Nephron (organoid): ENCODE measurements at regions not wholly inside any gene's neighbourhood (a gene's known extent, or its start where the extent isn't known, plus 50 kb on each side); places are given as distances from the start of the nearest gene placed in this dataset.

Experiments
- H3K27ac Mint-ChIP-seq, 3 experiments: 2 replicates each; pipeline ENCODE4 v1.8.0; 2020; ENCODE audit warnings: mixed read lengths in 3 of 3, mild to moderate bottlenecking in 2 of 3, moderate library complexity in 1 of 3
- H3K27me3 Mint-ChIP-seq: 2 replicates; pipeline ENCODE4 v1.8.0; 2021; ENCODE audit warnings: low read depth, mild to moderate bottlenecking, moderate library complexity, mixed read lengths
- H3K36me3 Mint-ChIP-seq: 2 replicates; pipeline ENCODE4 v1.8.0; 2020; ENCODE audit warnings: low read depth, mixed read lengths
- H3K4me1 Mint-ChIP-seq: 2 replicates; pipeline ENCODE4 v1.8.0; 2020; ENCODE audit warnings: mixed read lengths
- H3K4me3 Mint-ChIP-seq, 3 experiments: 2 replicates each; pipeline ENCODE4 v1.8.0; 2020; ENCODE audit warnings: mild to moderate bottlenecking in 3 of 3, mixed read lengths in 3 of 3, moderate library complexity in 2 of 3
- H3K9me3 Mint-ChIP-seq: 2 replicates; pipeline ENCODE4 v1.8.0; 2020; ENCODE audit warnings: mixed read lengths
- TF ChIP-seq, protein P1 (sequence below), 3 experiments: fragments of 200-600 bp; sonication (generic); IDR thresholded peaks; one replicate each; pipeline ENCODE4 v1.5.0; 2021; ENCODE audit warnings: antibody characterized with exemption in 3 of 3; ENCODE audit not compliant: unreplicated experiment in 3 of 3

DNA sequence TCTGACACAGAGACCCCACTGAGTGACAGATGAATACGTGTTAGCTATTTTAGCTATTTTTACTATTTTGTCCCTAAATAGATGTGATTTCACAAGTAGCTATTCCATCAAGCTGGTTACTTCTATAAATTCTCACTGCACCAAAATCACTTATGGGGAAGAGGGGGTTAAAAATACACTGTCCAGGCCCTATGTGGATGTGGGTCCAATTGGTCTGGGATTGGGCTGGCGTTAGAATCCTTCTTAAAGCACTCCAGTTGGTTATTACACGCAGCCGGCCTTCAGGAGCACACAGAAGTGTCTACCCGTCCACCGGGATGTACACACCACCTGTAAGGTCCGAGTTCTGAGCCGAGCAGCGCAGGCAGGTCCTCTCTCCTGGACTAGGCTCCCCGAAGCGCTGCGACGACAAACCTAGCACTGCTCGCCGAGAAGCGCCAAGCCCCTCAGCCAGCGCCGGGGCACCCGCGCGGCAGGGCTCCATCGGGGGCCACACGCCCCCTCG lies 222.3 kb upstream of the MKLN1 start:
- peaks cover 24% of the 10 kb centered on the region for H3K4me1 Mint-ChIP-seq

DNA sequence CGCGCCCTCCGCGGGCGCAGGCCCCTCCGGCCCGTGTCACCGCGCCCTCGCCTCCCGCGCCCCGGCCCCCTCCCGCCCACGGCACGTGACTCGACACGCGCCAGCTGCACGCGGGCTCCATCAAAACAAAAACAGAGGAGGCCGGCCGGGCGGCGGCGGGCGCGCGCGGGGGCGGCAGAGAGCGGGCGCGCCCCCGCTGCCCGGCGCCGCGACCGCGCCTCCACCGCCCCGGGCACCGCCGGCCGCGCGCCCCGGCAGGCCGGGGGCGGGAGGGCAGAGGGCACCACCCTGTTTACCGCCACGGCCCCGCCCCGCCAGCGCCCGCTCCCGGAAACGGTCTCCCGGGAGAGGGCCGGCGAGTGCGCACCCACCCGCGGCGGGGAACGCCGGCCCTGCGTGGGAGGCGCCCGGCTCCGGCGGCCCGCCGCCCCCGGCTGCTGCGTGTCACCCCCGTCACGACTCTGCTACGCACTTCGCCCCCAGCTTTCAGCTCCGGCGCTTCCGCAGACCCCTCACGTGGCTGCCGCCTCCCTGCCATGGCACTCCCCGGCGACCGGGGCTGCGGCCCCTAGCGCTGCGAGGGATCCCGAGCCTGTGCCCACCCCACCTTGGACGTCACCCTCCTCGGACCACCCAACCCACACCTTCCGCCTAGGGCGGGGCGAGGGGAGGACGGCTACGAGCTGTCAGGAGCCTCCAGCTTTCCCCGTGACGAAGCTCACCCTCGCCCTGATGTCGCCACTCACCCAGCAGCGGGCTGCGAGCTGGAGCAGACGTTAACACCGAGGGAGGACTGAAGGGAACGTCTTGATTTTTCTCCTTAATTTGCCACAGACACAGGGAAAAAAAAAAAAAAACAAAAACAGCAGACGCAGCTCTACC lies 221.6 kb upstream of the MKLN1 start:
- TF ChIP-seq, protein P1, sequence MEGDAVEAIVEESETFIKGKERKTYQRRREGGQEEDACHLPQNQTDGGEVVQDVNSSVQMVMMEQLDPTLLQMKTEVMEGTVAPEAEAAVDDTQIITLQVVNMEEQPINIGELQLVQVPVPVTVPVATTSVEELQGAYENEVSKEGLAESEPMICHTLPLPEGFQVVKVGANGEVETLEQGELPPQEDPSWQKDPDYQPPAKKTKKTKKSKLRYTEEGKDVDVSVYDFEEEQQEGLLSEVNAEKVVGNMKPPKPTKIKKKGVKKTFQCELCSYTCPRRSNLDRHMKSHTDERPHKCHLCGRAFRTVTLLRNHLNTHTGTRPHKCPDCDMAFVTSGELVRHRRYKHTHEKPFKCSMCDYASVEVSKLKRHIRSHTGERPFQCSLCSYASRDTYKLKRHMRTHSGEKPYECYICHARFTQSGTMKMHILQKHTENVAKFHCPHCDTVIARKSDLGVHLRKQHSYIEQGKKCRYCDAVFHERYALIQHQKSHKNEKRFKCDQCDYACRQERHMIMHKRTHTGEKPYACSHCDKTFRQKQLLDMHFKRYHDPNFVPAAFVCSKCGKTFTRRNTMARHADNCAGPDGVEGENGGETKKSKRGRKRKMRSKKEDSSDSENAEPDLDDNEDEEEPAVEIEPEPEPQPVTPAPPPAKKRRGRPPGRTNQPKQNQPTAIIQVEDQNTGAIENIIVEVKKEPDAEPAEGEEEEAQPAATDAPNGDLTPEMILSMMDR (IDR thresholded peaks at IDR 0.05; ENCODE audit: unreplicated experiment in 3 of 3), result no peak
- Mint-ChIP-seq H3K36me3 (no peaks in the 10 kb centered on the region), H3K4me3 (peak overlapping the region; percentile 78 to 94 (median 88))

More for the DNA sequence above, 222.3 kb upstream of the MKLN1 start:
- TF ChIP-seq, protein P1 (IDR thresholded peaks at IDR 0.05; ENCODE audit: unreplicated experiment in 3 of 3), result no peak
- Mint-ChIP-seq H3K27me3 (peaks cover 76% of the 10 kb centered on the region), H3K27ac (no peak overlapping the region), H3K9me3 (no peaks in the 10 kb centered on the region), H3K4me3 (peak overlapping the region; percentile 78 to 88 (median 87)), H3K36me3 (no peaks in the 10 kb centered on the region)

DNA sequence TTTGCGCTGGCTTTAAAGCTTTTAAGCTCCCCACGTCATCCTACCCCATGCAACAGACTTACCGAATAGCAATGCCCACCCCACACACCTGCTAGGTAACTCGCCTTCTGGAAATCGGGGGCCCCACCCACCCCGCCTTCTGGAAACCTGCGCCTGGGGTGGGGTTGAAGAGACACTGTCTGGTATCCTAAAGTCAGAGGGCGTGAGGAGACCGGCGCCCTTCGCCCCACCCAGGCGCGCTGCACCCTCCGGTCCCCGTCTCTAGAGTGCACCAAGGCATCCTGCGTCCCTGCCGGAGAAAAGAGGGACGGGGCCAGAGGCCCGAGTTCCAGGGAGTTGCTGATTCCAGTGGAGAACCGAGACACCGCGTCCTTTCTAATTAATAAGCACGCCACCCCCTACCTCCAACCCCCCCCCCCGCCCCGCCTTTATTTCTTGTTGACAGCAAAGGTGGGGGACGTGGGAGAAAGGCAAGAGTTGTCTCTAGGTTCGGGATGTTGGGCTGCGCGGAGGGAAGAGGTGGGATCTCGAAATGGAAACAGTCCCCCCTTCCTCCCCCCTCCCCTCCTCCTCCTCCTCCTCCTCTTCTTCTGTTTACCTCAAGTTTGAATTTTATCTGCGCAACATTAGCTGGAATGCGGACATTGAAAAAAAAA lies 220.9 kb upstream of the MKLN1 start:
- Mint-ChIP-seq H3K9me3 (no peaks in the 10 kb centered on the region), H3K36me3 (no peaks in the 10 kb centered on the region), H3K27me3 (peaks cover 88% of the 10 kb centered on the region), H3K4me1 (peaks cover 34% of the 10 kb centered on the region), H3K4me3 (peak overlapping the region; percentile 78 to 94 (median 88)), H3K27ac (peak overlapping the region in 2 of 3 experiments; percentile 34 to 73)
- TF ChIP-seq, protein P1 (IDR thresholded peaks at IDR 0.05; ENCODE audit: unreplicated experiment in 3 of 3), result no peak

More for the DNA sequence above, 221.6 kb upstream of the MKLN1 start:
- peaks cover 83% of the 10 kb centered on the region for H3K27me3 Mint-ChIP-seq
- H3K9me3 Mint-ChIP-seq, result no peaks in the 10 kb centered on the region
- H3K27ac Mint-ChIP-seq, result peak overlapping the region in 2 of 3 experiments; percentile 34 to 43
- peaks cover 31% of the 10 kb centered on the region for H3K4me1 Mint-ChIP-seq

DNA sequence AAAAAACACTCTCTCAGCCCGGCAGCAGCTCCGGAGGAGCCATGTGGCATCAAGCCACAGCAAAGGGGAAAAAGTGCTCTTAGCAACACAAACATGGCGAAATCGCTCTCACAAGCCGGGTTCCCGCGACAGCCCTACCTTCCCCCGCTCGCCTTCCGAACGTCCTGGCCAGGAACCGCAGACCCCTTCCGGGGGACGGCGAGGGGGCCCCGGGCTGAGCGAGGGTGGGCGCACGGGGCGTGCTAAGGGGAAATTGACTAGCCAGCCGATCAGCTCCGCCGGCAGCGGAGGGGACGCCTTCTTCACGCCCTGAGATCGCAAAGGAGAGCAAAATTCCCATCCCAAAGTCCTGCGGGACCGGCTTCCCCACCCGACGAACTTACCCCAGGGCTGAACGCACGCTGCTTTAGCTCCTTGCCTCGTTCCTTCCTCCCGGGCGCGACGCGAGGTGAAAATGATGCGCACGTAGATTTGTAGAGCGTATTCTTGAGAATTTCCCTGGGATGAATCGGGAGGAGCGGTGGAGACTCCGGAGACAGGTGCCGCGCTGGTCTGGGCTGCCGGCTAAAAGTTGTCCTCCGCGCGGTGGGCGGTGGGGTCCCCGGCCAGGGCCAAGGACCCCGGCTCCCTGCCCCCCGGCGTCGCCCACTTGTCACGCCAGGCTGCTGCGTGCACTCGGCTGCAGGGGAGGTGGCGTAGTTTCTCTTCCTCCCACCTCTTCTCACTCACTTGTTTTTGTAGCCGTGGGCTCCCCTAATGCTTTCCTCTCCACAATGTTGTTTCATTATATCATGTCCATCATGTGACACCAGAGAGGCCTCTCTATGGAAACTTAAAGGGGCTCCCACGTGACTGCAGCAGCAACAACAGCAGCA lies 220.1 kb upstream of the MKLN1 start:
- peak overlapping the region; percentile 78 to 94 (median 88) for H3K4me3 Mint-ChIP-seq
- no peaks in the 10 kb centered on the region for H3K9me3 Mint-ChIP-seq
- peak overlapping the region in 2 of 3 experiments; percentile 64 to 73 for H3K27ac Mint-ChIP-seq
- peaks cover 90% of the 10 kb centered on the region for H3K27me3 Mint-ChIP-seq
- peaks cover 34% of the 10 kb centered on the region for H3K4me1 Mint-ChIP-seq
- no peaks in the 10 kb centered on the region for H3K36me3 Mint-ChIP-seq
- TF ChIP-seq, protein P1 (IDR thresholded peaks at IDR 0.05; ENCODE audit: unreplicated experiment in 3 of 3), result no peak

DNA sequence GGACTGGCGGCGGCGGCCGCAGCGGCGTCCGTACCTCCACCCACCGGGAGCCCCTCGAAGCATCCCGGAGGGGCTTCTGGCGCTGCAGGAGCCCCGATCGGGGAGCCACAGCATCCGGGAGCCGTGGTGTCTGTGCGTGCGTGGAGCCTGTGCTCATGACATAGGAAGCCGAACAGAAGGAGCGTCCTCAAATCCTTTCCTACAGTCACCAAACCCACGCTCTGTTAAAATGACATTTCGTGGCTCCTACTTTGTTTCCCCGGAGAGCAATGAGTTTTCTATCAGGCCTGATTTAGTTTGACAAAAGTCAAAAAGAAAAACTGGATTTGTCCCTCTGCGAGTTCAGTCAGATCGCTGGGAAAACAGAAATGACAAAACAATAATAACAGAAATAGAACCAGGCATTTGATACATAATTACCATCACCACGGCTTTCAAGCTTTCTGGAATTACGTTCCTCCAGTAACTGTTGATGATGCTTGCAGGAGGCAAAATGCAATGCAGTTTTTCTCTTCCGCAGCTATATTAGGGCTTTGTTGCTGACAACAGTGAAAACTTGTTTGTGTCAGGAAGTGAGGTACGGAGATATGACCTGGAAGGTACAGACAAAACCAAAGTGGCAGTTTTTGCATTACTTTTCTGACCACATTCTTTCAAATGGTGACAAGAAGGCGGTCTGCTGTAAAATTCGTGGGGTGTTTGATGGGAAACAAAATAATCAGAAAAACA lies 219.3 kb upstream of the MKLN1 start:
- H3K27me3 Mint-ChIP-seq, result peaks cover 91% of the 10 kb centered on the region
- H3K9me3 Mint-ChIP-seq, result no peaks in the 10 kb centered on the region
- no peaks in the 10 kb centered on the region for H3K36me3 Mint-ChIP-seq
- peak overlapping the region; percentile 78 to 94 (median 88) for H3K4me3 Mint-ChIP-seq
- TF ChIP-seq, protein P1 (IDR thresholded peaks at IDR 0.05; ENCODE audit: unreplicated experiment in 3 of 3), result no peak
- peaks cover 34% of the 10 kb centered on the region for H3K4me1 Mint-ChIP-seq
- peak overlapping the region in 2 of 3 experiments; percentile 64 to 73 for H3K27ac Mint-ChIP-seq
